ENCODE measurements at regions not wholly inside any gene's neighbourhood (a gene's known extent, or its start where the extent isn't known, plus 50 kb on each side); places are given as distances from the start of the nearest gene placed in this dataset.

- TF ChIP-seq POLR2A (IDR thresholded peaks at IDR 0.05) (no peak), CTCF (IDR thresholded peaks at IDR 0.05) (no peak)
- Histone ChIP-seq H3K4me1 (no peaks in the 10 kb centered on the region), H3K4me3 (no peak overlapping the region), H3K9me3 (no peaks in the 10 kb centered on the region), H3K36me3 (no peaks in the 10 kb centered on the region), H3K27ac (no peak overlapping the region), H3K27me3 (no peaks in the 10 kb centered on the region)
- no peak for DNase-seq
- intact Hi-C loops (cut with DNase I) = no loop called here
- WGBS, 2 donors = 82 to 92% methylated on average over 2 to 10 of the region's 12 CpGs
Observed at GRCh38 chr10:43775384-43775783, 126.7 kb upstream of the ZNF32 start.

GRCh38 chr10:43774234-43774769 is 125.6 kb upstream of the ZNF32 start:
- no peak overlapping the region for H3K27ac ChIP-seq
- no peaks in the 10 kb centered on the region for H3K9me3 ChIP-seq
- no peak for TF ChIP-seq POLR2A (IDR thresholded peaks at IDR 0.05)
- no peak for TF ChIP-seq CTCF (IDR thresholded peaks at IDR 0.05)
- intact Hi-C loops (cut with DNase I) = no loop called here
- no peak overlapping the region for H3K4me3 ChIP-seq
- no peaks in the 10 kb centered on the region for H3K36me3 ChIP-seq
- no peaks in the 10 kb centered on the region for H3K4me1 ChIP-seq
- DNase-seq = no peak
- H3K27me3 ChIP-seq = no peaks in the 10 kb centered on the region
- WGBS, 2 donors = 48 to 50% methylated on average over 5 of the region's 5 CpGs

GRCh38 chr10:43773736-43774135 is 125.1 kb upstream of the ZNF32 start:
- intact Hi-C loops (cut with DNase I) = no loop called here
- 34 to 52% methylated on average over 1 of the region's 1 CpG for WGBS, 2 donors
- Histone ChIP-seq H3K27me3 (no peaks in the 10 kb centered on the region), H3K27ac (no peak overlapping the region), H3K36me3 (no peaks in the 10 kb centered on the region), H3K9me3 (no peaks in the 10 kb centered on the region), H3K4me3 (no peak overlapping the region), H3K4me1 (no peaks in the 10 kb centered on the region)
- no peak for TF ChIP-seq CTCF (IDR thresholded peaks at IDR 0.05)
- no peak for TF ChIP-seq POLR2A (IDR thresholded peaks at IDR 0.05)
- no peak for DNase-seq

GRCh38 chr10:43772171-43772570 is 123.5 kb upstream of the ZNF32 start:
- TF ChIP-seq CTCF (IDR thresholded peaks at IDR 0.05) (no peak), POLR2A (IDR thresholded peaks at IDR 0.05) (no peak)
- no peak for DNase-seq
- Histone ChIP-seq H3K36me3 (no peaks in the 10 kb centered on the region), H3K9me3 (no peaks in the 10 kb centered on the region), H3K27me3 (no peaks in the 10 kb centered on the region), H3K27ac (no peak overlapping the region), H3K4me3 (no peak overlapping the region), H3K4me1 (no peaks in the 10 kb centered on the region)
- intact Hi-C loops (cut with DNase I) = no loop called here
- 58 to 61% methylated on average over 2 of the region's 2 CpGs for WGBS, 2 donors

GRCh38 chr10:43771675-43772074 is 123.0 kb upstream of the ZNF32 start:
- Histone ChIP-seq H3K27ac (no peak overlapping the region), H3K9me3 (no peaks in the 10 kb centered on the region), H3K36me3 (no peaks in the 10 kb centered on the region), H3K4me1 (no peaks in the 10 kb centered on the region), H3K27me3 (no peaks in the 10 kb centered on the region), H3K4me3 (no peak overlapping the region)
- intact Hi-C loops (cut with DNase I) = no loop called here
- WGBS, 2 donors = 32 to 39% methylated on average over 2 of the region's 2 CpGs
- TF ChIP-seq CTCF (IDR thresholded peaks at IDR 0.05) (no peak), POLR2A (IDR thresholded peaks at IDR 0.05) (no peak)
- no peak for DNase-seq
